HG03520 (cell line): ENCODE measurements at regions not wholly inside any gene's neighbourhood (a gene's known extent, or its start where the extent isn't known, plus 50 kb on each side); places are given as distances from the start of the nearest gene placed in this dataset.

Source experiments
- ATAC-seq: cut with Tn5 transposase; IDR thresholded peaks from one replicate; pipeline ENCODE4 v1.9.1; 2021; ENCODE audit warnings: mild to moderate bottlenecking, moderate library complexity; ENCODE audit not compliant: unreplicated experiment

DNA sequence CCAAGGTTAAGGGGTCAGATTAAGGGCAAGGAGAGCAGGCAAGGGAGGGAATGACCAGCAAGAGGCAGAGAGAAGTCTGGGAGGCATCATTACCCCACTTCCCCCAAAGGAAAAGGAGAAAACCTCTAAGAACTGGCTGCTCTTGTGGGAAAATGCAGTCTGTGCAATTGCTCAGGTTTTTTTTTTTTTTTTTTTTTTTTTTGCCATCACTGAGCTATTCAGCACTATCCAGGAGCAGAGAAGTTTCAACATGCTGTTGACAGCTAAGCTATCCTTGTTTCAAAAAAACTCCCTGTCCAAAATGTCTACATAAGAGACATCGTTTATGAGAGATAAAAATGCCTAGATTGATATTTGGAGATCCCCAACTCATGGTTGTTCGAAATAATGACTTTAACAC, 345.4 kb downstream of the TDRD15 start:
- ATAC-seq, result no peak

DNA sequence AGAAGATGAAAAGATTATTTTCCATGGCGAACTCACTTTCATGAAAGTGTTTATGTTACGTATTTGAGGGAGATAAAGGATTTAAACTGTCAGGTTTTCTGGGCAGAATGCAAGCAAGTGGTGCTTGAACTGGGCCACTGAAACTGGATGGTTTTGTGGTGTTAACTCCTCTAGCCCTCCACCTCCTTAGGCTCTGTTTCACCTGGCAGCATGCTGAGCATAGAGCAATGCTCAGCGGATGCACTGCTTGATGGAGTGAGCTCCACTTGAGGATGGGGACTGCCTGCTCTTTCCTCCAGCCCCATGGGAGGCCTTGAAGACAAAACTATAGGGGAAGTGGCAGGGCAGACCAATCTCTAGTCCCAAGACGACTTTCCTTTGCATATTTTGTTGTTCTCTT, 345.8 kb downstream of the TDRD15 start:
- no peak for ATAC-seq

DNA sequence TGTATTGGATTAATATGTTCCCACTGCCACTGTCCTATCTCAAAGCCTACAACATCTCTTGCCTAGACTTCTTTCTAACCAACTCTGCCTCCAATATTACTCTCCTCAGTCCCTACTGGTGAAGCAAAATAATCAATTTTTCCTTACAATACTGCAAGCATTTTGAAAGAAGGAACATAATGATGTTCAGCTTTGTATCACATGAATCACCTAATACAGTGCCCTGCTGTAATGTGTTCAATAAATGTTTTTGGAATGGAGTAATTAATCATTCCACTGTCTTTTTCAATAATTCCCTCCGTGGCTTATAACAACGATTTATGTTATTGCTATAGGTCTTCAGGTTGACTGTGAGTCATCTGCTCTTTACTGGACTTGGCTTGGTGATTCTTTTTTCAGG, 356.4 kb downstream of the TDRD15 start:
- no peak for ATAC-seq

DNA sequence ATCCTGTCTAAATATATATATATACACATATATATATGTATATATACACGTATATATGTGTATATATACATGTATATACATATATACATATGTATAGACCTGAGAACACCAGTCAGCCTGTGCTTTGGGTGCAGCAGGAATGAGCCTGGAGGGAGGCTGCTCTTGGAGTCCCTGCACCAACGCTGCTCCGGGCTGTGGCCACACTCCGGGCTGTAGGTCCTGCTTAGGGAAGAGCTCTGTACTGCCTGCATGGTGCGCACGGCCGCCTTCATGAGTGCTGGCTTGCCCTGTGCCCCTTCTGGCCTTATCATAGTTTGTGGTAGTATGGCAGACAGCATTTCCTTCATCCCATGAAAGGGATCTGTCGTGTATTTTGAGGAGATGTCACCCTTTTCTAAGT, 360.9 kb downstream of the TDRD15 start:
- ATAC-seq, result no peak

DNA sequence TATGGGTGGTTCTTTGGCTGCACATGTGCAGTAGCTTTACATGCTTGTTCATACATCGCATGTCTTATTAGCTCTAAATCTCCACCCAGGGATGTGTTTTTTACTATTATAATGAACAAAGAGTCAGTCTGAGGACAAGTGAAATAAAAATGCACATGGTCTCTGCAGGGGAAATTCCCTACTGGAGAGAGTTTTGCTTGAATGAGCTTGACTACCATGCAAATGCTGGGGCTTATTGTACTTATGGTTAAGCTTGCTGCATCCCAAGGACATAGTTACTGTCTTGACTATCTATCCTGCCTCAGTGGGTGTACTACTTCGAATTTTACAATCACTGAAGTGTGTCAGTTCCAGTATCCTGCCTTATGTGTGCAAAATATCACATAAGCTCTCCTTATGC, 362.7 kb downstream of the TDRD15 start:
- no peak for ATAC-seq

DNA sequence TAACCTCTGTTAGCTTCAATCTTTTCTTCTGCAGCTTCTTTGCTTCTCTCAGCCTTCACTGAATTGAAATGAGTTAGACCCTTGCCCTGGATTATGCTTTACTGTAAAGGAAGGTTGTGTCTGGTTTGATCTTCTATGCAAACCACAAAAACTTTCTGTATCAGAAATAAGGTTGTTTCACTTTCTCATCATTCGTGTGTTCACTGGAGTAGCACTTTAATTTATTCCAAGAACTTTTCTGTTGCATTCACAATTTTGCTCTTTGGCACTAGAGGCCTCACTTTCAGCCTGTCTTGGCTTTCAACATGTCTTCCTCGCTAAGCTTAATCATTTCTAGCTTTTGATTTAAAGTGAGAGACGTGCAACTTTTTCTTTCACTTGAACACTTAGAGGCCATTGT, 365.3 kb downstream of the TDRD15 start:
- ATAC-seq, result no peak

DNA sequence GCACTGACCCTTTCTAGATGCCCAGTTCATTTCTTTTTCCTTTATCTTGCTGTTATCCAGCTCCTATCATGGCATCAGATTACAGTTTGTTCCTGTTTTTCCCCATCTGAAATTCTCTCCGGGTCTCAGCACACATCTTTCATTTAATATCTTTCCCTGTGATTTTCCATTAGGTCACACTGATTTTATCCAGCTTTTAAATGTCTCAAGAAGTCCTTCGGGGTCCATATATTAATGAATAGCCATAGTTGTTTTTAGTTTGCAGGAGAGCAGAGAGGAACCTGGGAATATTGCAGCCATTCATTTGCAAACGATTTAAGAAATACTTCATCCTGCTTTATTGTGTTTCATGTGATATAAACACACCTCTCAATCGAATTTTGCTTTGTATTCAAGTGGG, 374.2 kb downstream of the TDRD15 start:
- ATAC-seq, result no peak

DNA sequence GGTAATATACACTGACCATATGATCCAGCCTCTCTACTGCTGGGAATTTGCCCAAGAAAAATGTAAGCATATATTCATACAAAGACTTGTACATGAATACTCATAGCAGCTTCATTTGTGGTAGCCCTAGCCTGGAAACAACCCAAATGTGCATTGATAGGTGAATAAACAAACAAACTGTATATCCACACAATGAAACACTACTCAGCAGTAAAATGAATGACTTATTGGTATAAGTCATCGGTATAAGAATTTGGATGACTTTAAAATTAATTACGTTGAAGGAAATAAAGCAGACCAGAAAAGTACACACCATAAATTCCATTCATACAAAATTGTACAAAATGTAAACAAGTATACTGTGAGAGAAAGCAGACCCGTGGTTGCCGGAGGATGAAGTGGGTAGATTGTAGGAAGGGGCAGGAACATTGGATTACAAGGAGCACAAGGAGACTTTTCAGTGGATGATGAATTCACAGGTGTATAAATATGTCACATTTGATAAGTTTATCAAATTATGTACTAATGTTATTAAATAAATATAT, 376.7 kb downstream of the TDRD15 start:
- ATAC-seq, result no peak

DNA sequence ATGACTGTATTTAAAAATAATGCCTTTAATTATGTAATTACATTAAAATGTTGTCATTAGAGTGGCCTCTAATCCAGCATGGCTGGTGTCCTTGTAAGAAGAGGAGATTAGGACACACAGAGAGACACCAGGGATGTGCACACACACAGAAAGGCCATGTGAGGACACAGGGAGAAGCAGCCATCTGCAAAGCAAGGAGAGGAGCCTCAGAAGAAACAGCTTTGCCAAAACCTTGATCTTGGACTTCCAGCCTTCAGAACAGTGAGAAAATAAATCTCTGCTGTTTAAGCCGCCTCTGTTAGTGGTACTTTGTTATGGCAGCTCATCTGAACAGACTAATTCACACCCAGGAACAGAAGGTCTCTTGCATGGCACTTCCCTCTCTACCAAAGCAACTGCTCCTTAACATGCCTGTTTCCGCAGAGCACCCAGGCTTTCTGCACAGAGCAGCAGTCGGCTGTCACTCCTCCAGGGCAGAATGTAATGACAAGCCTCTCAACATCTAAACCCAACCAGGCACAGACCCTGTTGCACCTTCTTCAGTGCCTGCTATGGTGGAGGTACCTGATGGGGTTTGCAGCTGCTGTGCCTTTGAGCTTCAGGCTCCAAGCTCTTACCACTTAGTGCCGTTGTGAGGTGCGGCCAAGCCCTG, 377.7 kb downstream of the TDRD15 start:
- no peak for ATAC-seq

DNA sequence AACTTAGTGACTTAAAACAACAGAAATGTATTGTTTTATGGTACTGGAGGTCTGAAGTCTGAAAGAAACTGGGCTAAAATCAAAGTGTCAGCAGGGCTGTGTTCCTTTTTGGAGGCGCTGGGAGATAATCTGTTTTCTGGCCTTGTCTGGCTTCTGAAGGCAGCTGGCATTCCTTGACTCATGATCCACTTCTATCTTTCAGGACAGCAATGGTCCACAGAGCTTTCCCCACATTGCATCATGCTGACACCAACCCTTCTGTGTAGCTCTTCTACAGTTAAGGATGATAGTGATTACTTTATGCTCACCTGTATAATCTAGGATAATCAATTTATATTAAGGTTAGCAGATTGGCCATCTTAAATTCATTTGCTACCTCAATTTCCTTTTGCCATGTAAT, 392.1 kb downstream of the TDRD15 start:
- ATAC-seq, result no peak

DNA sequence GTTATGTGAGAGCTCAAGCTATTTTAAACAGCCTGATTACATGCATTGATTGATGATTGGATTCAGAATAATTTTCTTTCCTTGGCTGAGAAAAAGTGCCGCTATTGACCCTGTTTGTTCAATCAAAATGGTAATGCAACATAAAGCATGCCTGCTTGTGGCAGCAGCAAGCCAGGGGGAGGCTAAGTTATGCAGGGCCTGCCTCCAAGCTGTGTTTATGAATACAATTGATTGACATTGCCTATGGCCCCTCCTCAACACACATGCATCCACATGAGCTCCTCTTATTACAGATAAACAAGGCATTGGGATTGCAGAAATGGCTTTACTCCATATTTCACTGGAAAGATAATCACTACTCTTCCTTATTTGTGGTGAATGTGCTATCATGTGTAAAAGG, 395.6 kb downstream of the TDRD15 start:
- ATAC-seq, result no peak

DNA sequence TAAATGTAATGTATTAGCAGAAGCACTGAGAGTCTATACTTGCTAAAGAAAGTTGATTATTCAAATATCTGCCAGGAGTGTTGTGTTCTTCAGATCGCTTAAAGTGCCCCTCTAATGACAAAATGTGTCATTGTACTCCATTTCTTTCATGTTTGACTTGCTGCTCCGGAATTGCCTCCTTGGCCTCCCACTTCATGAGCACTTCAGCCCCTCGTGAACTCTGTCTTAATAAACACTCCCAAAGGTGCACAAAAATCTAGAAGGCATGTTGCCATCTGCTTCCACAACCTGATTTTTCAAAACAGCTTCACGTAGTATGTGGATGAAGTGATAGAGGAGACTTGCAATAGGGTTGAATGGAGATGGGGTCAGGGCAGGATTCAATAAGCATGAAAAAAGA, 396.1 kb downstream of the TDRD15 start:
- ATAC-seq, result no peak

DNA sequence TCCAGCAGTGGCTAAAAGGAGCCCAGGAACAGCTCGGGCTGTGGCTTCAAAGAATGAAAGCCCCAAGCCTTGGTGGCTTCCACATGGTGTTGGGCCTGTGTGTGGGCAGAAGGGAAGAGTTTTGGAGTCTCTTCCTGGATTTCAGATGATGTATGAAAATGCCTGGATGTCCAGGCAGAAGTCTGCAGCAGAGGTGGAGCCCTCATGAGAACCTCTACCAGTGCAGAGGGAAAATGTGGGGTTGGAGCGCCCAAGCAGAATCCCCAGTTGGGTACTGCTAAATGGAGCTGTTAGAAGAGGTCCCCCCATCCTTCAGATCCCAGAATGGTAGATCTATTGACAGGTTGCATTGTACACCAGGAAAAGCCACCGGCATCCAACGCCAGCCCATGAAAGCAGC, 412.1 kb downstream of the TDRD15 start:
- ATAC-seq, result no peak

DNA sequence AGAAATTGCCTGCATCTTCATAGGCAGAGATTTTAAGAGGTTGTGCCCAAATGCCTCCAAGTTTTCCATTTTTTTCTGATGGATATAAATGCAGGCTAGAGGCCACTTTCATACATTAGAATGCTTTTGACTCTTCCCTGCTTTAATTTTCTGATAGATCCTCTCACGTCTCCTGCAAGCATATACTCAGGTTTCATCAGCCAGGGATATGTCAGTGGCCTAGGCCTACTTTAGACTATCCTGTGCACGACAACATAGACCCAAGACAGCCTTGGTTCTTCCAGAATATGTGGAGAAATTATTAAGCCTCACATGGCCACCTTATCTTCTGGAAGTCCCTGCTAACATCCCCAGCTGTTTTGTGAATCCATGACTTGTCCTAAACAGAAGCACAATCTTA, 415.9 kb downstream of the TDRD15 start:
- ATAC-seq, result no peak

DNA sequence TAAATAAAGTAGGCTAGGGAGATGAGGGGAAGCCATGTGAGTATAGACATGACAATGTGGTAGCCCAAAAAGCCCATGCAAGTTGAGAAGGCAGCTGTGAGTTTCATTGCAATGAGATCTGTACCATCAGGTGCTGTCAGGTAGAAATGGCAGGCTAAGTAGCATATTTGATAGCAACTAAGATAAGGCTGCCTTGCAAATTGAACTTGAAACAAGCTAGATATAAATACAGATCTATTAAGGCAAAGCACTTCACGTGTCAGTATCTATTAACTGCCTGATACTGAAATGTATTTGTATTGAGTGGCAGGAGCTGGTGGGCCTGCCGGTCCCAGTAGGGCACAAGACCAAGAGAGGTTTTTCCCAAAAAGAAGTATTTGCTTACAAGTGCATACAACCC, 419.9 kb downstream of the TDRD15 start:
- no peak for ATAC-seq

DNA sequence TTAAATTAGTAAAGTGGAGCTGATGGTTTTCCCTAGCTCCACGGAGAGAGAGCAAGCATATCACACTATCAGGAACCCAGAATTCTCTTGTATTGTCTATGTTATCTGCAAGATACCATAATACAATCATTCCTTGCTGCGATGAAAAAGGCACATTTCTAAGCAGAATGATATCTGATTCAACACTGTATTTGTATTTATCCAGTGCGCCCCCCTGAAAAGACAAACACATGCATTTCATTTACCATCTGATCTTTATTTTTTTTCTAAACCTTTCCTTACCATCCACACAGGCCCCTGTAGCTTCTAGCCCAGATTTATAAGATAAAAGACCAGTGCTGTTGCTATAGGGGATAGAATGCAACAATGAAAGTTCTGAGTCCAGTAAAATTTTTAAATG, 420.6 kb downstream of the TDRD15 start:
- ATAC-seq, result no peak

DNA sequence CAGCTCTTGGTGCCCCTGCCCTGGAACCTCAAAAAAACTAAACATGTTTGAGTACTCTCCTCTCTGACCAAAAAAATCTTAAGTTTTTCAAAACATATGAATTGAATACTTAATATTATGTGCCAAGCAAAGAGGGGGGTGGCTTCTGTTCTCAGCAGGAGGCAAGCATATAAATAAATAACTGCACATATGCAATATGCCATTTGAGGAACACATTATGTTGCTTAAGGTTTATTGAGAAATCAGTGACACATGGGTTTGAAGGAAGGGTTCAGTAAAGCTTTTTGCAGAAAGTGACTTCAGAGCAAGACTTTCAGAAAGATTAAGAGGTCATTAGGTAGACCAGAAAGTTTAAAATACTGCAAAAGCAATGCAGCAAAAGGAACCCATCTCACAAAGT, 429.2 kb downstream of the TDRD15 start:
- ATAC-seq, result no peak

DNA sequence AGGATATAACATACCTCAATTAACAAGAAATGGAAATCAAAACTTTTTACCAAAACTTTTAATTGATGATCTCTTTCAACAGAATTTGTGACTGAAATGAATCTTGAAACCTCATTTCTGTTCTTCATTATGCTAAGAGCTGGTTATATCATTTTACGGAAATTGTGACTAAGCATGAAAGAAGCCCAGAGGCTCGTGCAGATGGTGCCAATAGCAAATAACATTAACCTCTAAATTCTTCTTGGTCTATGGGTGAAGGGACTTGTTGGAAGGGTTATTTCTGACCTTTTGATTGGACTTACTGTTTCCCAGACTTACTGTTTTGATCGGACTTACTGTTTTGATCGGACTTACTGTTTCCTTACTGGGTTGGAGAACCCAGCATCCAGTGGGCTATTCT, 435.6 kb downstream of the TDRD15 start:
- ATAC-seq, result no peak

DNA sequence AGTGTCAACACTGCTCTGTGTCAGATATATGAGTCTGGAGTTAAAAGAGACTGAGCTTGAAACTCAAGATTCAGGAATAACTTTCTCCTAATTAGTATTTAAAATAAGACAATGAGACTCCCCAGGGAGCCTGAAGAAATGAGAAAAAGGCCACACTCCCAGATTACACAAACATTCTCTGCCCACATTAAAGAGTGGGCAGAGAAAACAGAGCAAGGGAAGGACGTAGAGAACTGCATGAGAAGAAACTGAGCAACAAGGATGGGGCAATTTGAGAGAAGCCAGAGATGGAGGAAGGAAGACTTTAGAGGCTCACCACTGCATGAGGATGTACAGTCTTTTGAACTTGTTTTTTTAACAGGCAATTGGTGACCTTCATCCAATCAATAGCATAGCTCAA, 438.2 kb downstream of the TDRD15 start:
- ATAC-seq, result no peak

DNA sequence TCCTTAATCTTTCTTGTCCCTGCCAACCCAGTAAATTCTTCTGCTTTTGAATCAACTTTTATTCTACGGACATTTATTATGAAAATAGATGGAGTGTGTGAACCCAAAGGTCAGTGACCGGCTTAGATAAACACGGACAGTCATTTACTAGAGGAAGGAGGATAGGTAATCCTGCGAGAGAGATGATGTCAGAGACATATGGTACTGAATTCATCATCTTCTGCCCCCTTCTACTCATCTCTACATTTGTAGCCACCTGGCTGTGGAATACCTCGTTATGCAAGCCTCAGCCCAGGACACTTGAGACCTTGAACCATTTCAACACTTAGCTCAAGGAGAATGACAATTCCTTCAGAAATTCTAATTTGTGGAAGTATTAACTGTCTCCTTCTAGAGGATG, 443.6 kb downstream of the TDRD15 start:
- no peak for ATAC-seq

DNA sequence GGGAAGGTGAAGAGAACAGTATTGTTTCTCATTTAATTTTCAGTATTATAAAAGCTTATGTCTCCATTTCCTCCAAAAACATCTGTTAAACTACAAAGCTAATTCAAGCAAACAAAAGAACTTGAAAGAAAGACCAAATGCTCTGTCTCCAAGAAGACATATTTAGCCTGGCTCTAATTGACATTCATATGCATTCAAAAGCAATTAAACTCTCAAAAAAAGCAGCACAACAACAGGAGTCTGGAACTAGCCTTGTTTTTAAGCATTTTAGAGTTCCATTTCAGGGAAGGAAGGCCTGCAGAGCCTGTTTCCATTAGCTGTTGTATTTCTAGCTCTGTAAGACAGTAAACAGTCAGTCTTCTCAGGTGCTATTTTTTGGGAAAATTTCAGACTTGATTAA, 447.9 kb downstream of the TDRD15 start:
- no peak for ATAC-seq

DNA sequence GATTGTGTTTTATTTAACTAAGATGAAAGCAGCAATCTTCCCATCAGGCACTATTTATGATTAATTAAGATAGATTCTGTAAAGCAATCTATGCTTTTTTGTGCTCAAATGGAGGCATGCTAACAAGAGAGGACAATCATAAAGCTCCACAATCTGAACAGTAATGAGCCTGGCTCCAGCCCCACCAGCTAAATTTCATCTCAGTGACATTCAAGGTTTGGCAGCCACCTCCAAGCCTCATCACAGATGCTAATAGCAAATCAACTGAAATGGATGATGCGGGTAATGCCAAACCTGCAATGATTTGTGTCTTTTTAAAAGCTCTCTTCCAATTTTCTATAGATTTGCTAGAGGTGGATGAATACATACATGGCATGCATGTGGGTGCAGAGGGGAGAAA, 456.6 kb downstream of the TDRD15 start:
- ATAC-seq, result no peak

DNA sequence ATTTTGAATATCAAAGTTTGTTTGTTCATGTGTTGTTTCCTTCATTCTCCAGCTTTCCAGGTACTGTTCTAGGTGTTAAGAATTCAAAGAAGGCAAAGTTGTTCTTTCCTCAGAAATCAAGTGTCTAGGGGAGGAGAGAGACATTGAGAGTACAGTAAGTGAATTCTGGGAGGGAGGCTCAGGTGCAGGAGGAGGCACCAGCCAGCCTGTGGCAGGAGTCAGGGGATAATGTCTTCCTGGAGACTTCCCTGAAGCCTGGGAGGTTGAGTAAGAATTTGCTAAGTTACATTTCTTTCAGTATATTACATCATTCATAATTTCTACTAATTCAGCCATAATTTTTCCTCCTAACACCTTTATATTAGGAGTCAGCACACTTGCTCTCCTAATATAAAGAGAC, 462.1 kb downstream of the TDRD15 start:
- no peak for ATAC-seq
